Neural crest cell (in vitro differentiated cells): ENCODE measurements at regions not wholly inside any gene's neighbourhood (a gene's known extent, or its start where the extent isn't known, plus 50 kb on each side); places are given as distances from the start of the nearest gene placed in this dataset.

Experiments used
- DNase-seq: peaks from one replicate; pipeline ENCODE4 v3.0.0; 2021; ENCODE audit warnings: low read depth, mixed read lengths, low spot score
- H3K27ac Mint-ChIP-seq: one replicate; pipeline ENCODE4 v1.8.0; 2021; ENCODE audit warnings: mild to moderate bottlenecking, mixed read lengths; ENCODE audit not compliant: unreplicated experiment
- H3K27me3 Mint-ChIP-seq: 2 replicates; pipeline ENCODE4 v1.8.0; 2021; ENCODE audit warnings: low read depth, mild to moderate bottlenecking, mixed read lengths
- H3K36me3 Mint-ChIP-seq: 2 replicates; pipeline ENCODE4 v1.8.0; 2021; ENCODE audit warnings: low read depth, mild to moderate bottlenecking, mixed read lengths
- H3K4me1 Mint-ChIP-seq: 2 replicates; pipeline ENCODE4 v1.8.0; 2021; ENCODE audit warnings: mixed read lengths
- H3K4me3 Mint-ChIP-seq: one replicate; pipeline ENCODE4 v1.8.0; 2021; ENCODE audit warnings: mild to moderate bottlenecking, mixed read lengths
- H3K9me3 Mint-ChIP-seq: 2 replicates; pipeline ENCODE4 v1.8.0; 2021; ENCODE audit warnings: mixed read lengths
- CTCF ChIP-seq: fragments of 200-600 bp; sonication (generic); conservative IDR thresholded peaks from 2 replicates; pipeline ENCODE4 v1.5.0; 2021; ENCODE audit warnings: antibody characterized with exemption, mild to moderate bottlenecking

DNA sequence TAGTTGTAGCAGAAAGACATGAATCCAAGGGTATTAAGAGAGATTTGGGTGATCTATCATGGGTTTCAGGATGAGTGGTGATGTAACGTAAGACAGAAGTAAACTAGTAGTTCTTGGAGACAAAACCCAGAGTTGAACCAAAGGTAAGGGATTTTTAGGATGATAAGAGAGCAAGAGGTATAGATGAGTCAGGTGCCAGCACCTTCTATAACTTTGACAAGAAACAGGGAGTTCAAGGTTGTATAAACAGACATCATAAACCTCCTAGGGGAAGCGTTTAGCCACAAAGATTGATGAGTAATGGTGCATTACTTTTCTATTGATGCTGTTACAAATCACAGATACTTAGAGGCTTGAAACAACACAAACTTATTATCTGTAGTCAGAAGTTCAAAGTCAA, 447.3 kb upstream of the ARHGEF26 start:
- no peak for TF ChIP-seq CTCF
- Mint-ChIP-seq H3K9me3 (peaks cover 3% of the 10 kb centered on the region), H3K4me3 (no peak overlapping the region), H3K27ac (no peak overlapping the region), H3K4me1 (no peaks in the 10 kb centered on the region), H3K27me3 (no peaks in the 10 kb centered on the region), H3K36me3 (no peaks in the 10 kb centered on the region)
- DNase-seq = no peak

DNA sequence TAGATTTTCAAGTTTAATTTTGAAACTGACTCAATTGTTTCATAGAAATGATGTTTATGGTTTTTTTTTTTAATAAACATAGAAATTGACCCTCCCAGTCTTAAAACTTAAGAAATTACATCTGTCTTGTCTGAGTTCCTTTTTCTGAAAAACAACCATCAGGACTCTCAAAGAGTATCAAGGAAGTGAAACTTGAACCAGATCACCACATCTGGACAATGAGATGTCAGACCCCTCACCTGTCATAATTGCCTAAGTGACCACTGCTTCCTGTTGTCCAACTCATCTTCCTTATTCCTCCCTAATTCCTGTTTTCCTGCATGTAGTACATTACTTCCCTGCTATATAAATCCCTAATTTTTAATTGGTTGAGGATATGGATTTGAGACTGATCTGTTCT, 441.5 kb upstream of the ARHGEF26 start:
- no peaks in the 10 kb centered on the region for H3K4me1 Mint-ChIP-seq
- no peak for DNase-seq
- H3K27ac Mint-ChIP-seq = no peak overlapping the region
- no peak overlapping the region for H3K4me3 Mint-ChIP-seq
- no peaks in the 10 kb centered on the region for H3K9me3 Mint-ChIP-seq
- no peaks in the 10 kb centered on the region for H3K36me3 Mint-ChIP-seq
- TF ChIP-seq CTCF = no peak
- no peaks in the 10 kb centered on the region for H3K27me3 Mint-ChIP-seq

GRCh38 chr3:153680526-153680925, 440.7 kb upstream of the ARHGEF26 start:
- Mint-ChIP-seq H3K4me1 (no peaks in the 10 kb centered on the region), H3K27me3 (no peaks in the 10 kb centered on the region), H3K9me3 (no peaks in the 10 kb centered on the region), H3K27ac (no peak overlapping the region), H3K4me3 (no peak overlapping the region), H3K36me3 (no peaks in the 10 kb centered on the region)
- no peak for DNase-seq
- no peak for TF ChIP-seq CTCF

DNA sequence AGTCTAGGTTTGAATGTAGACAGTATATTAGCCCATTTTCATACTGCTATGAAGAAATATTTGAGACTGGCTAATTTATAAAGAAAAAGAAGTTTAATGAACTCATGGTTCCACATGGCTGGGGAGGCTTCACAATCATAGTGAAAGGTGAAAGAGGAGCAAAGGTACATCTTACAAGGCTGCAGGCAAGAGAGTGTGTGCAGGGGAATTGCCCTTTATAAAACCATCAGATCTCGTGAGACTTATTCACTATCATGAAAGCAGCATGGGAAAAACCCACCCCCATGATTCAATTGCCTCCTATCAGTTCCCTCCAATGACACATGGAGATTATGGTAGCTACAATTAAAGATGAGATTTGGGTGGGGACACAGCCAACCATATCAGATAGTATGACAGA, 440.1 kb upstream of the ARHGEF26 start:
- Mint-ChIP-seq H3K27me3 (no peaks in the 10 kb centered on the region), H3K9me3 (no peaks in the 10 kb centered on the region), H3K36me3 (no peaks in the 10 kb centered on the region), H3K4me3 (no peak overlapping the region), H3K4me1 (no peaks in the 10 kb centered on the region), H3K27ac (no peak overlapping the region)
- no peak for TF ChIP-seq CTCF
- DNase-seq = no peak

DNA sequence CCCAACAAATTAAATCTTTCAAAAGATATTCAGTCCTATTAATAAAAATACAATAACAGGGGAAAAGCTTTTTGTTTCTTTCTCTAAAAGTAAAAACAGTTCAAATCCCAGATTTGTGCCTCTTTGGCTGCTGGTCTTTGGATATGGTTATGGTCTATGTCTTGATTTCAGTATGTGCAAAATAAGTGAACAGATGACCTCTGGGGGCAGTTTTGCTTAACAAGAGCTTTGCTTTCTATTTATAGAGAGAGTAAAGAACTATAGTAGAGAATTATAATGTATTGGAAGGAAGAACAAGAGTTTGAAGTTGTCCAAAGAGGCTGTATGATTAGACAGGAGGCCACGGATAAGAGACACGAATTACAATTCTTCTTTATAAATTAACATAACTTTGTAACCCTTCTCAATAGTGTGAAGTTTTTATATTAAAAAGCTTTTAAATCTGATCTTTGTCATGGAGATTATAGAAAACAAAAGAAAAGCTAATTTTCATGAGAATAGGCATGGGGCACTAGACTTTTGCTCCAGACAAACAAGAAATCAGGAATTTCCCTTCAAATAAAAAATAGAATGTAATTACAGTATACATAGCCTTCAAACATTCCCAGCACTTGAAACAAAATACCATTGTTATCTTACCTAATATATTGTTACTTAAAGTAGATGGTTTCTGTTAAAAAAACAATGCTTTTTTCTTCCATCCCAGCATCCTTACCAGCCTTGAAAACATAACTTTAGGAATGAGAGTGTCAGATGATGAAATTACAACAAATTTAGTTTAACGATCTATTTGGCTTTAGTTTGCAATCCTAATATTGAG, 432.7 kb upstream of the ARHGEF26 start:
- DNase-seq = no peak
- H3K4me3 Mint-ChIP-seq = no peak overlapping the region
- H3K4me1 Mint-ChIP-seq = peaks cover 14% of the 10 kb centered on the region
- H3K36me3 Mint-ChIP-seq = no peaks in the 10 kb centered on the region
- H3K27ac Mint-ChIP-seq = no peak overlapping the region
- TF ChIP-seq CTCF = no peak
- H3K27me3 Mint-ChIP-seq = no peaks in the 10 kb centered on the region
- H3K9me3 Mint-ChIP-seq = peaks cover 3% of the 10 kb centered on the region
